ENCODE measurements at regions not wholly inside any gene's neighbourhood (a gene's known extent, or its start where the extent isn't known, plus 50 kb on each side); places are given as distances from the start of the nearest gene placed in this dataset.
A peak's percentile ranks its signal among the peaks of the same experiment; 100 is the strongest.
"Not testable (repeated sequence)": the region's sequence is repeated elsewhere in the genome, so short reads cannot be mapped to it uniquely, and the experiment has no call there.

- no peak for DNase-seq (ENCODE audit: low read depth, low spot score)
- no peak overlapping the region for H3K27ac ChIP-seq
Observed at GRCh38 chr20:22529150-22530019, 55.0 kb downstream of the FOXA2 start.

GRCh38 chr20:22526512-22527012, 57.8 kb downstream of the FOXA2 start:
- no peak for DNase-seq (ENCODE audit: low read depth, low spot score)
- H3K27ac ChIP-seq = no peak overlapping the region

DNA sequence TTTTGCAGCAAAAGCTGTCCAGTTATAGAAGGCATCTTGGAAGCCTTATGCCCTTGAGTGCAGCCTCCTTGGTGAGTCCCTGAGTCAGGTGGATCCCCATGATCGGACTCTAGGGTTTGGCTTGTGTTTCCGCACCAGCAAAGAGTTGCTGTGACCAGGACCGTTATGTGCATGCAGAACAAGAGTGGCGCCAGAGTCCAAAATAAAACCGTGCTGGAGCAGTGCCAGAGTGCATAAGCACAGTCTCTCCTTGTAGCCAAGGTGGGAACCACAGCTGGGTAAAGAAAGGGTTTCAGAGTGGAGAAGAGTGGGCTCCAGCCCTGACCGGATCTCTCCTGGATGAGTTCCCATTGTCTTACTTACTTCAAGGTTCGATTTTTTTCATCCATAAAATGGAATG, 58.6 kb downstream of the FOXA2 start:
- DNase-seq (ENCODE audit: low read depth, low spot score) = no peak
- no peak overlapping the region for H3K27ac ChIP-seq

GRCh38 chr20:22525069-22525820, 59.1 kb downstream of the FOXA2 start:
- no peak overlapping the region for H3K27ac ChIP-seq
- no peak for DNase-seq (ENCODE audit: low read depth, low spot score)

DNA sequence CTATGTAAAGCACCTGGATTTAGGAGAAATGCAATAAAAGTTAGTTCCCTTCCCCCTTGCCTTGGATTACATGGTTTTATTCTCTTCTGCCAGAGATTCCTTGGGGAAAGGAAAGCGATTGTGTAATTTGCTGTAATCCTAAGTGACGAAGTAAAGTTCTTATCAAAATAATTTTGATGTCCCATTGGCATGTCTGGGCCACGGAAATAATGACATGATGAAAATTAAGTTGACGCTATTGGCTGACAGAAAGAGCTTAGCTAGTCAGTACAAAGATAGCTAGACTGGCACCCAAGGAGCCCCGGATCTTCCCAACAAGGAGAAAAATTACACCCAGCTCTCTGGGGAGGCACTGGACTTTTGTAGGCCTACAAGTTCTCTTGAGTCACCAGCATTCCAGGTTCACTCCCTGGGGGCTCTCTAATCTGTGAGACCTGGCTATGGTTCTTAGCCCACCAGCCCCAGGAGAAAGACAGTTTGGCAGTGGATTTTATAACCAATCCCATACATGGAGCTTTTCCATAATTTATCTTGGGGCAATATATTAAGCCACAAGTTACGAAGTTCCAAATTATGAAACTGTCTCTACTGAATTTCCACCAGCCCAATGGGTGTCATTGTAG, 59.9 kb downstream of the FOXA2 start:
- no peak for DNase-seq (ENCODE audit: low read depth, low spot score)
- no peak overlapping the region for H3K27ac ChIP-seq

DNA sequence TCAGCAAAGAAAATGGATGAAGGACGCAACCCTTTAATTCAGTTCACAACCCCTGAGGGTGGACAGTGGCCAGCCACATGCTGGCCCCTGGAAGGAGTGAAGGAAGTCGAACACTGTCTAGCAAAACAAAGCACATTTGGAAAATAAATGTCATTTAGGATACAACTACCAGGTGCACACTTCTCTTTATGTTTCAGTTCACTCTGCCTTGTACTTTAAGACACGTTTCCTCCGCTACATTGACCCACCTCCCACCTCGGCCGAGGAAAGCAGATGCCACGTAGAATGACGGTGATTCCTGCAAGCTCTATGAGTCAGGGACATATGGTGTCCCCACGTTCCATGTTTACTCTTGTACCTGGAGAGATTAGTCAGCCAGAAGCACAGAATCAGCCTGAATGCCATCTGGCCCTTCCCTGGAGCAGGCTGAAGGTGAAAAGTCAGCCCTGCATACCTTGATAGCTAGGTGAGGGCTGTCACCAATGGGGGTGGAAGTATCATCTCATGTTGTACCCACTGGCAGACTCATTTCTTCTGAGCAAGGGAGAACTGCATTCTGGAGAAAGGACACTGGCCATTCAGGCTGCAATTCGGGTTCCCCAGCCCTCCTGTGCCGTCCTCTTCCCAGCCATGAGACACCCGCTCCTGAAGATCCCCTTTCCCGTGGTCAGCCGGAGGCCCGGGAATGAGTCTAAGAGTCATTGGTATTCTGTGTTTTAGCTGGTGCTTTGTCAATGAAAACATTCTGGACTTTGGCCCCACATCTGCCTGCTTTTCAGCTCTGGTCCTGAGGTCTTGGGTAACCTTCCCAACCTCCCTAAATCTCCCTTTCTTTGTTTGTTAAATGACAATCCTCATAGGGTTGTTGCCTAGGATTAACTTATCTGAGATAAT, 60.6 kb downstream of the FOXA2 start:
- DNase-seq (ENCODE audit: low read depth, low spot score) = no peak
- no peak overlapping the region for H3K27ac ChIP-seq

- no peak for DNase-seq (ENCODE audit: low read depth, low spot score)
- H3K27ac ChIP-seq = no peak overlapping the region
Observed at GRCh38 chr20:22523128-22523498, 61.3 kb downstream of the FOXA2 start.

DNA sequence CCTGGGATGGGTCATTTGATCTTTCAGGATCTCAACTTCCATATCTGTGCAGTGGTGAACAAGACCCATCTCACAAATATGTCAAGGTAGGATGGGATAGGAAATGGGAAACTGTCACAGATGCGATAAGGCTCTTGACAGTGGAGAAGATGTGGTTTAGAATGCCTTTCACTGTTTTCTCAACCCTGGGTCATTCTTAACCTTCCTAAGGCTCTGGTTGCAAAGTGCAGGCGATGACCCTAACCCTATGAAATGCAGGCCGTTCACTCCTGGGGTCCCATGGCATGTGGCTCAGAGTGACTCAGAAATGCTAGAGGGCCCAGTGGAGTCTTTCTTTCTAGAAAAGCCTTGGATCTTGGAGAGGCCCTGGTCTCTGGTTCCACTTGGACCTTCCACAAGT, 61.7 kb downstream of the FOXA2 start:
- no peak overlapping the region for H3K27ac ChIP-seq
- DNase-seq (ENCODE audit: low read depth, low spot score) = no peak

DNA sequence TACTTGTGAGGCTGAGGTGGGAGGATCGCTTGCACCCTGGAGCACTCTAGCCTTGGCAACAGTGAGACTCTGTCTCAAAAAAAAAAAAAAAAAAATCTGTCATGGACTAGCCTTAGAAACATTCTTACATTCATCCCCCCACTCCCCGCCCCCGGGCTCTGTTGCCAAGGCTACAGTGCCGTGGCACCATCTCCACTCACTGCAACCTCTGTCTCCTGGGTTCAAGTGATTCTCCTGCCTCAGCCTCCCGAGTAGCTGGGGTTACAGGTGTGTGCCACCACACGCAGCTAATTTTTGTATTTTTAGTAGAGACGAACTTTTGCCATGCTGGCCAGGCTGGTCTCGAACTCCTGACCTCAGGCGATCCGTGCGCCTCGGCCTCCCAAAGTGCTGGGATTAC, 62.4 kb downstream of the FOXA2 start:
- H3K27ac ChIP-seq; DNase-seq (ENCODE audit: low read depth, low spot score): not testable (repeated sequence)

GRCh38 chr20:22520381-22520780, 64.0 kb downstream of the FOXA2 start:
- H3K27ac ChIP-seq = no peak overlapping the region
- DNase-seq (ENCODE audit: low read depth, low spot score) = no peak

GRCh38 chr20:22515264-22515663, 69.1 kb downstream of the FOXA2 start:
- H3K27ac ChIP-seq = no peak overlapping the region
- DNase-seq (ENCODE audit: low read depth, low spot score) = no peak

- H3K27ac ChIP-seq = no peak overlapping the region
- no peak for DNase-seq (ENCODE audit: low read depth, low spot score)
Observed at GRCh38 chr20:22513574-22513973, 70.8 kb downstream of the FOXA2 start.

GRCh38 chr20:22512911-22513489, 71.4 kb downstream of the FOXA2 start:
- no peak overlapping the region for H3K27ac ChIP-seq
- DNase-seq (ENCODE audit: low read depth, low spot score) = no peak

DNA sequence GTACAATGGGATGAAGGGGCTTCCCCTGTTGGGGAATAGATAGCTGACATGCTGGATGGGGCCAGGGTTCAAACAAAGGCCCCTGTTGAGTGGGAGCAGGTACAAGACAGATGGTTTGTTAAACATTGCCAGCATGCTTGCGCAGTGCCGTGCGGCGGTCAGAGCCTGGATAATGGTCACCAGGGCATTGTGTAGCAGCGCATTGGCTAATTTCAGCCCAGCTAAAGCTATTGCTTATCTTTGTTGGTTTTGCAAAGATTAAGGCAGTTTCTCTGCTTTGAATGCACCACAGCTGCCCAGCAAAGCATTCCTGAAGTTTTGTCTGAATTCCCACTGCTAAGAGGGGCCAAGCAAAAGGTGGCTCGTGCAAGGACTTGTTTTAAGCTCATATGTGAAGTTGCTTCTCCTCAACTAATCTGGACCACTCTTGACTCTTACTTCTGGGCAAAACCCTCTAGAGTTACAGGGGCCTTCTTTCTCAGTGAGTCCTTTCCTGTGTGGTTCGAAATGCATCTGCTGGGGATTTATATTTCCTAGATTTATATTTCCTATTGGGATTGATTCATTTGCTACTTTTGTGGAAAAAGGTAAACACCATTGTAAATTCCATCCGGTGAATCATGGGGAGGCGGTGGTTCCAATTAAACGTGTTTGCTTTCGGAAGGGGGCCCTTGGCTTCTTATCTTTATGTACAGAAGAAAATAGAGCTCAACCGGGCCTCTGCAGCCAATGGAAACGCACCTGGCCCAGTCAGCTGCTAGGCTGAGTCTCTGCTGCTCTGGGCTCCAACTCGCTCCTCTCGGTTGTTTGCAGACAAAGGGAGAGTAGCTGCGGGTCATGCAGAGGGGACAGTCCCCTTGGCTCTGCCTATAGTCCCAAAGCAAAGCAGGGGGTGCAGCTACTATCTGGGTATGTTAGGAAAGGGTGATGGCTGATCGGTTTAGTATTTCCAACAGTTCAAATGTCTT, 72.1 kb downstream of the FOXA2 start:
- DNase-seq (ENCODE audit: low read depth, low spot score) = peak; percentile 3
- no peak overlapping the region for H3K27ac ChIP-seq

- no peak overlapping the region for H3K27ac ChIP-seq
- DNase-seq (ENCODE audit: low read depth, low spot score) = no peak
Observed at GRCh38 chr20:22509843-22510147, 74.6 kb downstream of the FOXA2 start.

DNA sequence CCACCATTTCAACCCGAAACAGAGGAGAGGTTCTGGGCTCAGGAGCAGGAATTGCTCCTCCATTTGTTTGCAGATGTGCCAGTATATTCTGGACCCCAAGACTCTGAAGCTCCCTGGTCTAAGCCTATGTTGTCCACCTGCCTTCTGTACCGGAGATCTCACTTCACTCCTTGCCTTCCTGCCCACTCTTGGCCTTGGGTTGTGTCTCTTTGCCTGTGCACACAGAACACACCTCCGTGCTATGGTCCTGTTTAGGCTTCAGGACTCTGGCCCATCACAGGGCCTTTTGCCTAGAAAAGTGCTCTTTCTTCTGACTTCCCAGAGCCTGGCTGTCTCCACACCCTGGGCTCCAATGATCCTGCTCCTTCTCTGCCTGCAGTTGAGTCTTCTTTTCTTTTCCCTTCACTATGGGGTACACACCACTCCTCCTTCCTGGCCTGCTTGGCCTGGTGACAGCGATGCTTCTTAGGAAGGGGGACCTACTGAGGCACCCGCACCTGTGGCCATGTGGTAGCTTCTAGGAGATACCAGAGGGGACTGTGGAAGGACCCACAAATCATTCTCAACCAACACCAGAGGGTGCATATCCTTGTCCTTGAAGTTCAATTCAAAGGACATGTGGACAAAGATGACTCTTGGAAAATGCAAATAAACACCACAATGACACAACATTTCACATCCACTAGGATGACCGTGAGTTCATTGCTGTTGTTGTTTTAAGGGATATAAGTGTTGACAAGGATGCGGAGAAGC, 75.1 kb downstream of the FOXA2 start:
- no peak for DNase-seq (ENCODE audit: low read depth, low spot score)
- H3K27ac ChIP-seq = no peak overlapping the region

- no peak for DNase-seq (ENCODE audit: low read depth, low spot score)
- H3K27ac ChIP-seq = no peak overlapping the region
Observed at GRCh38 chr20:22508426-22508825, 75.9 kb downstream of the FOXA2 start.
